ENCODE measurements at regions not wholly inside any gene's neighbourhood (a gene's known extent, or its start where the extent isn't known, plus 50 kb on each side); places are given as distances from the start of the nearest gene placed in this dataset.

DNA sequence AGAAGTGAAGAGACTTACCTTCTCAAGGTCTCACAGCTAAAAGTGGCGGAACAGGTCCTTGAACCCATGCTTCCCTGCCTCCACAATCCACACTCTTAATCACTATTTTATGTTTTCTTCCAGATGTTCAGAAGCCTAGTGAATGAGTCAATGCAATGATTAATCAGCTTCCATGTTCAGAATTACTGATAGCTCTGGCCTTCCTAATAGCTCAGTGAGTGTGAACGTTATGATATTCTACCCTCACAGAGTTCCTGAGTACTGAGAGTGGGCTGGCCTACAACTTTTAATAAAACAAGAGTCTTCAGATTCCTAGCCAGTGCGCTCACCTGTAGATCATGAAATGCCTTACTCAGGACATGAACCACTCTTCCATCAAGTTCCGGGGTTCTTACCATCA lies 443.0 kb upstream of the ADAMTS9 start (continued):
- TF ChIP-seq MEF2A (IDR thresholded peaks at IDR 0.05; ENCODE audit: insufficient read depth, low read depth, low read length) = no peak

DNA sequence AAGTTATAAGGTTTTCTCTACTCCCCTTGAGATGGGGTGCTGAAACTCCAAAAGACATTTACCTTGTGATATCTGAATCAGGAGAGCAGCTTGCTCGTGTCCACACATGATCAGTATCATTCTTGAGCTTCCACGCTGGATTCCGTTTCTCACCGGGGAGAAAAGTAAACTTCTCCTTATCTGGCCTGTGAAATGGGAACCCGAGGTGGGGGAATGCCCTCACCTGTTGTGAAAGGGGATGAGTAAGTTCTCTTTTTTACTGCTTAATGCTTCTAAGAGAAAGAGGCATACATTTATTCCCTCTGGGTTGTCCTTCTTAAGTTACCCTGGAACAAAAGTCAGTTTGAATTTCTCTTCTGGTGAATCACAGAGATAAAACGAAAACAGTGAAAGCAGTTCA lies 440.5 kb upstream of the ADAMTS9 start:
- no peaks in the 10 kb centered on the region for H3K4me1 ChIP-seq (ENCODE audit: control insufficient read depth, insufficient read depth, low read length)
- intact Hi-C loops (cut with micrococcal nuclease; ENCODE audit: unreplicated experiment) = no loop called here
- no peak overlapping the region for H3K4me2 ChIP-seq (ENCODE audit: control insufficient read depth, insufficient read depth)
- no peaks in the 10 kb centered on the region for H4K20me1 ChIP-seq (ENCODE audit: control insufficient read depth, insufficient read depth)
- no peak overlapping the region for H3K9ac ChIP-seq (ENCODE audit: control insufficient read depth, insufficient read depth, low read length)
- WGBS (ENCODE audit: insufficient coverage, insufficient replicate concordance, low lambda C conversion rate, missing lambda C conversion rate) = 30% methylated on average over 6 of the region's 6 CpGs
- in situ Hi-C loops (cut with MboI) = no loop called here
- ChIA-PET RAD21 (ENCODE audit: unreplicated experiment) (no interaction called here), CTCF (no interaction called here), SMC1A (ENCODE audit: uncharacterized antibody, unreplicated experiment) (no interaction called here), POLR2A (no interaction called here)
- BruUV-seq (replicated peaks) = no TSS peak
- no peak for ATAC-seq
- FAIRE-seq = no peak
- no peak overlapping the region for H2AFZ ChIP-seq (ENCODE audit: control insufficient read depth, low read depth, low read length)
- H3K36me3 ChIP-seq (ENCODE audit: control insufficient read depth in 2 of 2, insufficient read depth in 2 of 2, low read length in 1 of 2) = no peaks in the 10 kb centered on the region
- H3K79me2 ChIP-seq (ENCODE audit: control insufficient read depth, insufficient read depth, low read length) = no peaks in the 10 kb centered on the region
- no peak for DNase-seq (ENCODE audit: low read depth, low spot score)
- no peaks in the 10 kb centered on the region for H3K9me3 ChIP-seq (replicated peaks; ENCODE audit: control insufficient read depth, insufficient read depth, low read length)
- TF ChIP-seq BACH1 (IDR thresholded peaks at IDR 0.05; ENCODE audit: borderline replicate concordance) (no peak), PAX5 (IDR thresholded peaks at IDR 0.05; ENCODE audit: borderline replicate concordance, low read depth, low read length) (no peak), JUNB (IDR thresholded peaks at IDR 0.05) (no peak), NBN (IDR thresholded peaks at IDR 0.05) (no peak), CTCF (IDR thresholded peaks at IDR 0.05 in 2 of 3, conservative IDR thresholded peaks at IDR 0.05 in 1 of 3; ENCODE audit: control insufficient read depth in 2 of 3, extremely low read depth in 1 of 3, insufficient read depth in 1 of 3, low read depth in 3 of 3, low read length in 3 of 3) (no peak), GABPA (IDR thresholded peaks at IDR 0.05; ENCODE audit: low read depth) (no peak), YY1 (IDR thresholded peaks at IDR 0.05; ENCODE audit: low read depth, low read length) (no peak), ZNF207 (IDR thresholded peaks at IDR 0.05; ENCODE audit: borderline replicate concordance) (no peak), GATAD2B (conservative IDR thresholded peaks at IDR 0.05; ENCODE audit: low read depth) (no peak), CREM (IDR thresholded peaks at IDR 0.05; ENCODE audit: low read depth) (no peak), SRF (IDR thresholded peaks at IDR 0.05; ENCODE audit: low read depth in 2 of 2, low read length in 2 of 2) (no peak), KDM1A (IDR thresholded peaks at IDR 0.05; ENCODE audit: borderline replicate concordance) (no peak), YBX1 (IDR thresholded peaks at IDR 0.05) (no peak), ESRRA (IDR thresholded peaks at IDR 0.05; ENCODE audit: low read length) (no peak), RFX5 (IDR thresholded peaks at IDR 0.05; ENCODE audit: low read depth, low read length) (no peak), CREB1 (IDR thresholded peaks at IDR 0.05; ENCODE audit: low read depth) (no peak)
- TF ChIP-seq, protein P1, sequence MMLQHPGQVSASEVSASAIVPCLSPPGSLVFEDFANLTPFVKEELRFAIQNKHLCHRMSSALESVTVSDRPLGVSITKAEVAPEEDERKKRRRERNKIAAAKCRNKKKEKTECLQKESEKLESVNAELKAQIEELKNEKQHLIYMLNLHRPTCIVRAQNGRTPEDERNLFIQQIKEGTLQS (IDR thresholded peaks at IDR 0.05; ENCODE audit: borderline replicate concordance, extremely low read depth, low read depth, low read length) = no peak
- no peak overlapping the region for H3K27ac ChIP-seq (ENCODE audit: control insufficient read depth, insufficient read depth)
- H3K27me3 ChIP-seq (replicated peaks in 1 of 2; ENCODE audit: control insufficient read depth in 2 of 2, insufficient read depth in 2 of 2, low read length in 1 of 2) = no peaks in the 10 kb centered on the region
- H3K4me3 ChIP-seq = no peak overlapping the region

Measured in GM12878 (cell line).